Midbrain (tissue), 1 donor: ENCODE measurements at regions not wholly inside any gene's neighbourhood (a gene's known extent, or its start where the extent isn't known, plus 50 kb on each side); places are given as distances from the start of the nearest gene placed in this dataset.

Experiments used
- DNase-seq: peaks from one replicate; lab custom pipeline; 2025; lab: John Stamatoyannopoulos, UW

DNA sequence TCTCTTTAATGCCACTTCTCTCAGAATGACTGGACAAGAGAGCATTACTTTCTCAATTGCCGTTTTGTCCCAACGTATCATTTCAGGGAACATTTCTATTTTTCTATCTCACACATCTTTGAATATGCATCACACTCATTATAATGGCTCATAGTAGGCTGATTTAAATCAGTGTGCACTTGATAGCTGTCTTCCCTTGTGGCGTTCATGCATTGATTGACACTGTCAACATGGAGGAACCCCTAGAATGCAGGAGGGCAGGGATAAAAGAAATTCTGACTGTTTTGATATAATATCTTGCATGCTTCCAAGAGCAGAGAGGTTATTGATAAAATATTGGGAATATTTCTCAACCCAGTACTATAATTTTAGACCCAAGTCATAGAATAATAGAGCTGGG is 1528.9 kb upstream of the FLRT2 start:
- no peak for DNase-seq

GRCh38 chr14:84003346-84003745 is 1526.6 kb upstream of the FLRT2 start:
- no peak for DNase-seq

- DNase-seq: no peak
Measured at GRCh38 chr14:84006643-84007155, 1523.2 kb upstream of the FLRT2 start.

DNA sequence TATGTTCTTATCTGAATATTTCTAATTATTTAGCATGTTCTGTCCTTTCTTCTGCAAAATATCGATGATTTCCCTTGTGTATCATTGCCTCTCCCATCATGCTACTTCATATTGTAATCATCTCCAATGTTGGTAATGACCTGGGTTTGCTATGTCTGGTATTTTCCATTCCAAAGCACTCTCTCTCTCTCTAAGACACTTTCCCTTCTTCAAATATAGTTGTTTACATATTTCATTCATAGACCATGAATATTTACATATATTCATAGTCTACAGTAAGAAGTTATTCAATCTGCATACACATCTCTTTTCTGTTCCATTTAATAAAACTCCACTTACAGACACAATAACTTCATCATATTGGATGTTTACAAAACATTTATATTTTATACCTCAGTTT is 1516.5 kb upstream of the FLRT2 start:
- no peak for DNase-seq

GRCh38 chr14:84017495-84017894 is 1512.4 kb upstream of the FLRT2 start:
- DNase-seq: peak; percentile 17

- no peak for DNase-seq
Measured at GRCh38 chr14:84021433-84021832, 1508.5 kb upstream of the FLRT2 start.

GRCh38 chr14:84024231-84024820 is 1505.6 kb upstream of the FLRT2 start:
- DNase-seq: no peak

- DNase-seq: no peak
Measured at GRCh38 chr14:84025106-84026012, 1504.6 kb upstream of the FLRT2 start.

- DNase-seq: no peak
Measured at GRCh38 chr14:84027351-84027750, 1502.6 kb upstream of the FLRT2 start.

DNA sequence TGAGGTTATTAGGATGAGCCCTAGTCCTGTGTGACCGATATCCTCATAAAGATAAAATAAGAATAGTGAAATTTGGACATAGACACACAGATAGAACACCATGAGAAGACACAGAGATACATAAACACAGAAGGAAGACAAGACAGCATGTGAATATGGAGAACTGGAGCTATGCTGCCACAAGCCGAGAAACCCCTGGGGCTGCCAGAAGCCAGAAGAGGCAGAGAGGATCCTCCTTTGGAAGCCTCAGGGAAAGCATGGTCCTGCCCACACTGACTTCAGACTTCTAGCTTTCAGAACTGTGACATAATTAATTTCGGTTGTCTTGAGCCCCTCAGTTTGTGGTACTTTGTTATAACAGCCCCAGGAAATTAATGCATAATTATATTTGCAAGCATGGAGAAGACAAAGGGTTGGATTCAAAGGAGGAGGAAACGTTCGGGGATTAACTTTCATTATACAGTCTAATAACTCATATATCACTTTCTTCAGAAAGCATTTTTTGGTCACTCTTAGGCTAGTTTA is 1501.8 kb upstream of the FLRT2 start:
- DNase-seq: no peak

DNA sequence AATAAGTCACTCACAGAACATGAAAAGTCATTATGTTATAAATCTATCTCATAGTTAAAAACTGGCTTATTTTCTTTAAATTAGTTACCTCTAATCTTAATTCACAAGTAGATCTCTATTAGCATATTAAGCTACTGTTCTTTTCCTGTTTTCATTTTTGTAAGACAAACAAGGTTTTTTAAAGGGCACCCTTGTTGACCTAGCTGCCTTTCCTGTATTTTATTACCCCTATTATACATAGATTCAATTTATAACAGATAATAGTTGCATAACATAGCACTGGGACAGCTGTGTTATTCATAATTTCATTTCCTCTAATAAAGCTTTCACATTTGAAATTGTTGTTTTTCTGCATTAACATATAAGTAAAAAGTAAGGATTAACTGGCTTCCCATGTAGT is 1500.7 kb upstream of the FLRT2 start:
- DNase-seq: no peak

GRCh38 chr14:84029720-84030119 is 1500.2 kb upstream of the FLRT2 start:
- DNase-seq: no peak

- no peak for DNase-seq
Measured at GRCh38 chr14:84036840-84037239, 1493.1 kb upstream of the FLRT2 start.

DNA sequence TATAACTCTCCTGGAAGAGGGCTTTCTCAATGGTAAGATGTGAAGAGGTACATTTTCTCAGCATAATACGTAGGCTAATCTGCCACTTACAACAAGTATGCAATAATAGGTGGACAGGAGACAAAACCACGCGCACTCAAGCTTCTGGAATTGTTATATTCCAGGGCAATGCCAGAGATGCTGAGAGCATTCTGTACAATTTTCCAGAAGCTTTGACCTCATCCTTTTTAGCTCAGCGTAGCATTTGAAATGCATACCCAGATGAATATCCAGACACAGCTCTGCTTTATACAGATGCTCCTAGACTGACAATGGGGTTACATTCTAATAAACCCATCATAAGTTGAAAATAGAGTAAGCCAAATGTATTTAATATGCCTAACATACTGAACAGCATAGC is 1492.4 kb upstream of the FLRT2 start:
- DNase-seq: no peak

DNA sequence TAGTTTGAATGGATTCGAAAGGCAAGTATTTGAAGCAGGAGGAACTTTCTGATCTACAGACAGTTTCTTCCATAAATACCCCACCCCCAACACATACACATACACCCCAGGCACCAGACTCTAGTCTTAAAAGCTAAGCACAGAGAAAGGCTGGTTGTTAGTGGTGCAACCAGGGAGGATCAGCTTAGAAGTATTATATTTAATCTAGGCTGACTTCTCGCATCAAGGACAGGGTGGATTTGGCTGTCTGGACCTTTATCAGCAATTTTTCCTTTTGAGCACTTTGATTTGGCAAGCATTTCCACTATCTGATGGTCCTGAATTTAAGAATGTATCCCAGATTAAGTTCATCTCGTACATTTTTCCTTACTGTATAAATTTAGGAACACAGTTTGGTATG is 1489.8 kb upstream of the FLRT2 start:
- DNase-seq: no peak

DNA sequence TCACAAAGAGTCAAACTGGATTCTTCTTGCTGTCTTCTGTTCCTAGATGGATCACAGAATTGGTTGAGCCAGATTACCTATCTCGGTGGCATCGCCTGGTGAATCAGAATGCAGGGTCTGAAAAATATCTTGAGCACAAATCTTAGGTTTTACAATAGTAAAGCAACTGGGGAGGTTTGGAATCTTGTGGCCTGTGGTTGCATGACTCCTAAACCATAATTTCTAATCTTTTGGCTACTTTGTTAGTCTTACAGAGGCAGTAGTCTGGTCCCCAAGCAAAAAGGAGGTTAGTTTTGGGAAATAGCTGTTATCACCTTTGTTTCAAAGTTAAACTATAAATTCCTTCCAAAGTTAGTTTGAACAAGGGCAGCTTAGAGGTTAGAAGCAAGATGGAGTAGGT is 1488.5 kb upstream of the FLRT2 start:
- DNase-seq: no peak

GRCh38 chr14:84042992-84043391 is 1487.0 kb upstream of the FLRT2 start:
- no peak for DNase-seq

- DNase-seq: no peak
Measured at GRCh38 chr14:84064316-84065125, 1465.4 kb upstream of the FLRT2 start.

DNA sequence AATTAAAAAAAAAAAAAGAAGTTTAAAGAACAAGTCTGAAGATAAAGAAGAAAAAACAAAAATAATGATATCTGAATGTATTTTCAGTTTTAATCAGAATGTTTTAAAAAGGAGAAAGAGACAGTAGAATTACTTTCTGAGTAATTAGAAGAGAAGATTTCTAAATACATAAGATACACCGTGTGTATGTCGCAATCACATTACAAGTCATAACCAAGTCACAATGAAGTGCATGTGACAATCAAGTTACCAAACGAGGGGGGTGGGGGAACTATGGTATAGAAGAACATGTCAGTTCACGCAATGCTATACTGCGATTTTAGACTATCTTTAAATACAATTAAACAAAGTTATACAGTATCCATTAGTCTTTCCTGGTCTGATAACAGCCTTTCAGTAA is 1464.1 kb upstream of the FLRT2 start:
- DNase-seq: no peak

- DNase-seq: no peak
Measured at GRCh38 chr14:84068288-84068687, 1461.7 kb upstream of the FLRT2 start.

- DNase-seq: no peak
Measured at GRCh38 chr14:84071061-84071460, 1458.9 kb upstream of the FLRT2 start.

GRCh38 chr14:84074626-84075025 is 1455.3 kb upstream of the FLRT2 start:
- no peak for DNase-seq
